ENCODE measurements at regions not wholly inside any gene's neighbourhood (a gene's known extent, or its start where the extent isn't known, plus 50 kb on each side); places are given as distances from the start of the nearest gene placed in this dataset.

GRCh38 chr13:40345149-40345514 lies 321.3 kb downstream of the FOXO1 start:
- TF ChIP-seq, protein P1, sequence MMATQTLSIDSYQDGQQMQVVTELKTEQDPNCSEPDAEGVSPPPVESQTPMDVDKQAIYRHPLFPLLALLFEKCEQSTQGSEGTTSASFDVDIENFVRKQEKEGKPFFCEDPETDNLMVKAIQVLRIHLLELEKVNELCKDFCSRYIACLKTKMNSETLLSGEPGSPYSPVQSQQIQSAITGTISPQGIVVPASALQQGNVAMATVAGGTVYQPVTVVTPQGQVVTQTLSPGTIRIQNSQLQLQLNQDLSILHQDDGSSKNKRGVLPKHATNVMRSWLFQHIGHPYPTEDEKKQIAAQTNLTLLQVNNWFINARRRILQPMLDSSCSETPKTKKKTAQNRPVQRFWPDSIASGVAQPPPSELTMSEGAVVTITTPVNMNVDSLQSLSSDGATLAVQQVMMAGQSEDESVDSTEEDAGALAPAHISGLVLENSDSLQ (IDR thresholded peaks at IDR 0.05) = no peak
- TF ChIP-seq HDGF (IDR thresholded peaks at IDR 0.05; ENCODE audit: borderline replicate concordance) (no peak), BHLHE40 (IDR thresholded peaks at IDR 0.05; ENCODE audit: borderline replicate concordance) (no peak), TARDBP (IDR thresholded peaks at IDR 0.05) (no peak), CTBP1 (IDR thresholded peaks at IDR 0.05; ENCODE audit: borderline replicate concordance) (no peak), FOXM1 (IDR thresholded peaks at IDR 0.05; ENCODE audit: borderline replicate concordance) (no peak), NFRKB (IDR thresholded peaks at IDR 0.05) (no peak), SUZ12 (IDR thresholded peaks at IDR 0.05) (no peak), ELF4 (IDR thresholded peaks at IDR 0.05) (no peak), FOXA1 (IDR thresholded peaks at IDR 0.05) (no peak), SP1 (IDR thresholded peaks at IDR 0.05) (no peak), LEF1 (IDR thresholded peaks at IDR 0.05; ENCODE audit: borderline replicate concordance) (no peak), ARNT (IDR thresholded peaks at IDR 0.05) (no peak), L3MBTL2 (conservative IDR thresholded peaks at IDR 0.05) (no peak), FOXK2 (IDR thresholded peaks at IDR 0.05) (no peak), ZNF384 (IDR thresholded peaks at IDR 0.05) (no peak)
- ChIA-PET CTCF (no interaction called here), POLR2A (no interaction called here)
- DNase-seq (ENCODE audit: extremely low spot score) = no peak

- ChIA-PET POLR2A (no interaction called here), CTCF (interaction anchor here (0.6 kb wide), 1 partner anchor 348 kb away, joined by 9 read pairs; no protein-coding TSS in a partner anchor)
- no peak for TF ChIP-seq FOXM1 (IDR thresholded peaks at IDR 0.05; ENCODE audit: borderline replicate concordance)
- TF ChIP-seq ZNF384 (IDR thresholded peaks at IDR 0.05) = no peak
- no peak for TF ChIP-seq ARNT (IDR thresholded peaks at IDR 0.05)
- no peak for TF ChIP-seq LEF1 (IDR thresholded peaks at IDR 0.05; ENCODE audit: borderline replicate concordance)
- TF ChIP-seq TARDBP (IDR thresholded peaks at IDR 0.05) = no peak
- no peak for TF ChIP-seq BHLHE40 (IDR thresholded peaks at IDR 0.05; ENCODE audit: borderline replicate concordance)
- TF ChIP-seq CTBP1 (IDR thresholded peaks at IDR 0.05; ENCODE audit: borderline replicate concordance) = no peak
- TF ChIP-seq FOXK2 (IDR thresholded peaks at IDR 0.05) = no peak
- TF ChIP-seq FOXA1 (IDR thresholded peaks at IDR 0.05) = no peak
- no peak for DNase-seq (ENCODE audit: extremely low spot score)
These were observed 320.6 kb downstream of the FOXO1 start for GRCh38 chr13:40345654-40346372.

GRCh38 chr13:40346592-40346991 lies 319.8 kb downstream of the FOXO1 start:
- ChIA-PET POLR2A (no interaction called here), CTCF (interaction anchor here (0.6 kb wide), 1 partner anchor 348 kb away, joined by 9 read pairs; no protein-coding TSS in a partner anchor)
- no peak for DNase-seq (ENCODE audit: extremely low spot score)
- TF ChIP-seq ZNF384 (IDR thresholded peaks at IDR 0.05) (no peak), ELF4 (IDR thresholded peaks at IDR 0.05) (no peak), HDGF (IDR thresholded peaks at IDR 0.05; ENCODE audit: borderline replicate concordance) (no peak), FOXA1 (IDR thresholded peaks at IDR 0.05) (no peak), FOXK2 (IDR thresholded peaks at IDR 0.05) (no peak), L3MBTL2 (conservative IDR thresholded peaks at IDR 0.05) (no peak), FOXM1 (IDR thresholded peaks at IDR 0.05; ENCODE audit: borderline replicate concordance) (no peak), BHLHE40 (IDR thresholded peaks at IDR 0.05; ENCODE audit: borderline replicate concordance) (no peak), SUZ12 (IDR thresholded peaks at IDR 0.05) (no peak), TARDBP (IDR thresholded peaks at IDR 0.05) (no peak), ARNT (IDR thresholded peaks at IDR 0.05) (no peak), LEF1 (IDR thresholded peaks at IDR 0.05; ENCODE audit: borderline replicate concordance) (no peak), NFRKB (IDR thresholded peaks at IDR 0.05) (no peak), SP1 (IDR thresholded peaks at IDR 0.05) (no peak), CTBP1 (IDR thresholded peaks at IDR 0.05; ENCODE audit: borderline replicate concordance) (no peak)
- TF ChIP-seq, protein P1 (IDR thresholded peaks at IDR 0.05) = no peak

GRCh38 chr13:40348096-40348679 lies 318.3 kb downstream of the FOXO1 start:
- ChIA-PET POLR2A (no interaction called here), CTCF (interaction anchor here (0.6 kb wide), 1 partner anchor 251 kb away, joined by 7 read pairs; no protein-coding TSS in a partner anchor)
- TF ChIP-seq CTBP1 (IDR thresholded peaks at IDR 0.05; ENCODE audit: borderline replicate concordance) (no peak), FOXA1 (IDR thresholded peaks at IDR 0.05) (no peak), LEF1 (IDR thresholded peaks at IDR 0.05; ENCODE audit: borderline replicate concordance) (no peak), FOXK2 (IDR thresholded peaks at IDR 0.05) (no peak), NFRKB (IDR thresholded peaks at IDR 0.05) (no peak), HDGF (IDR thresholded peaks at IDR 0.05; ENCODE audit: borderline replicate concordance) (no peak)
- no peak for DNase-seq (ENCODE audit: extremely low spot score)

DNA sequence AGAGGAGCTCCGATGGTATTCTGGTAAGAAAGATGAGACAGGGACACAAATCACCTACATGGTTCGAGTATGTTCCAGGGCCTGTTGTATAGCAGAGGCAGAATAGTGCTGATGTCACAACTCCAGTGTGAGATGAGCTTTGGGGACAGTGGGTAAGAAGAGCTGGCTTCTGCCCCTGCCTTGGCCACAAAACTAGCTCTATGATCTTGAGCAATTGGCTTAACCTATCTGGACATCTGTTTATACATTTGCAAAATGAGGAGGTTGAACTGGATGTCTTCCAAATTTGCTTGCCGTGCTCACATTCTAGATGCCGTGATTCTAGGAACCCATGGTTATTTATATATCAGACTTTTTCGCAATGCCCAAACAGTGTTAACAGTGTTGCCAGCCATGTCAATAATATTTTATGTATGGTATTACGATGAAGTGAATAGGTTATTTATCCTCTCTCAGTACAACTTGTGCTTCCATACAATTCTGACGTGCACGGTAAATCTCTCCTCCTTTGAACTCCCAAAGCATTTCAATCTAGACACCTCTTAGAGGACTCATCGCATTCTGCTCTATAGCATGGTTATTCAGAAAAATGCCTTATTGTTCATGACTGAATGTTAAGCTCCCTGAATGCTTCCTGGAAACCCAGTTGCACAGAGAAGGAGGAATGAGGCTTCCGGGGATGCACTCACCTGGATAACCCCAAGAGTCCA lies 316.0 kb downstream of the FOXO1 start:
- CTCF ChIA-PET = no interaction called here
- POLR2A ChIA-PET = no interaction called here
- no peak for DNase-seq (ENCODE audit: extremely low spot score)
- TF ChIP-seq TARDBP (IDR thresholded peaks at IDR 0.05) (no peak), HDGF (IDR thresholded peaks at IDR 0.05; ENCODE audit: borderline replicate concordance) (no peak), ZNF384 (IDR thresholded peaks at IDR 0.05) (no peak), L3MBTL2 (conservative IDR thresholded peaks at IDR 0.05) (no peak), SUZ12 (IDR thresholded peaks at IDR 0.05) (no peak), FOXM1 (IDR thresholded peaks at IDR 0.05; ENCODE audit: borderline replicate concordance) (no peak), ELF4 (IDR thresholded peaks at IDR 0.05) (no peak), FOXK2 (IDR thresholded peaks at IDR 0.05) (no peak), FOXA1 (IDR thresholded peaks at IDR 0.05) (no peak), ARNT (IDR thresholded peaks at IDR 0.05) (no peak), SP1 (IDR thresholded peaks at IDR 0.05) (no peak), CTBP1 (IDR thresholded peaks at IDR 0.05; ENCODE audit: borderline replicate concordance) (no peak), NFRKB (IDR thresholded peaks at IDR 0.05) (no peak)
- TF ChIP-seq, protein P1 (IDR thresholded peaks at IDR 0.05) = no peak
